Lower lobe of right lung (tissue), 2 donors: ENCODE measurements at regions not wholly inside any gene's neighbourhood (a gene's known extent, or its start where the extent isn't known, plus 50 kb on each side); places are given as distances from the start of the nearest gene placed in this dataset.

Experiments
- ATAC-seq, 2 donors: fragments of 200-7000 bp; cut with Tn5 transposase; one replicate each; pipeline ENCODE4 v1.9.1; 2020 to 2022; ENCODE audit warnings: mild to moderate bottlenecking in 2 of 2, moderate library complexity in 2 of 2
- DNase-seq: peaks from one replicate; pipeline ENCODE4 v3.0.0-alpha.2; 2020
- H3K27ac ChIP-seq: fragments of 200-600 bp; one replicate; pipeline ENCODE4 v1.8.0; 2022
- H3K27me3 ChIP-seq: fragments of 200-600 bp; one replicate; pipeline ENCODE4 v1.8.0; 2022; ENCODE audit warnings: low read depth
- H3K36me3 ChIP-seq: fragments of 200-600 bp; one replicate; pipeline ENCODE4 v1.8.0; 2022; ENCODE audit warnings: mild to moderate bottlenecking
- H3K4me1 ChIP-seq: fragments of 200-600 bp; one replicate; pipeline ENCODE4 v1.8.0; 2022
- H3K4me3 ChIP-seq: fragments of 200-600 bp; one replicate; pipeline ENCODE4 v1.8.0; 2022; ENCODE audit warnings: mild to moderate bottlenecking
- H3K9me3 ChIP-seq: fragments of 200-600 bp; one replicate; pipeline ENCODE4 v1.8.0; 2022
- CTCF ChIP-seq: fragments of 200-600 bp; IDR thresholded peaks from one replicate; pipeline ENCODE4 v1.8.0; 2022; ENCODE audit warnings: antibody characterized with exemption, mild to moderate bottlenecking
- intact Hi-C: fragments of 100-400 bp; cut with DNase I; formaldehyde crosslinking; loops from one replicate; pipeline ENCODE4 v1.11.0; 2022
- donor health status: DM: no; HTN: yes; CAD: no; lungs with severe emphysema.

DNA sequence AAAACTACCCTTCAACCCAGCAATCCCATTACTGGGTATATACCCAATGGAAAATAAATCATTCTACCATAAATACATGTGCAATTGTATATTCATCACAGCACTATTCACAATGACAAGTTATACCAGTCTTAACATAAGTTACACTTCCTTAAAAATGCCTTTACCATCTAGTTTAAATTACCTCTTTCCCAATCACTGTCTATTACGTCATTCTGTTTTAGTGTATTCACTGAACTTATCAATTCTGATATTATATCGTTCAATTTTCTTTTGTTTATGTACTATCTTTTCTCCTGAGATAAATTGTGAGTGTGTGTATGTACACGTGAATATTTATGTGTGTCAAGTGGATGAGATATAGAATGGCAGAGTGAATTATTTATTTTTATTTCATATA is 1416.8 kb downstream of the OLFM4 start:
- Histone ChIP-seq H3K36me3 (no peaks in the 10 kb centered on the region), H3K9me3 (no peaks in the 10 kb centered on the region), H3K27ac (no peak overlapping the region), H3K4me3 (no peak overlapping the region), H3K4me1 (no peaks in the 10 kb centered on the region), H3K27me3 (no peaks in the 10 kb centered on the region)
- intact Hi-C loops: no loop called here
- TF ChIP-seq CTCF: no peak
- ATAC-seq (no peak), DNase-seq (no peak)

- intact Hi-C loops: no loop called here
- Histone ChIP-seq H3K4me3 (no peak overlapping the region), H3K36me3 (no peaks in the 10 kb centered on the region), H3K27me3 (no peaks in the 10 kb centered on the region), H3K27ac (no peak overlapping the region), H3K4me1 (no peaks in the 10 kb centered on the region), H3K9me3 (no peaks in the 10 kb centered on the region)
- TF ChIP-seq CTCF: no peak
- ATAC-seq (no peak), DNase-seq (no peak)
Measured at GRCh38 chr13:54445865-54446264, 1417.3 kb downstream of the OLFM4 start.

DNA sequence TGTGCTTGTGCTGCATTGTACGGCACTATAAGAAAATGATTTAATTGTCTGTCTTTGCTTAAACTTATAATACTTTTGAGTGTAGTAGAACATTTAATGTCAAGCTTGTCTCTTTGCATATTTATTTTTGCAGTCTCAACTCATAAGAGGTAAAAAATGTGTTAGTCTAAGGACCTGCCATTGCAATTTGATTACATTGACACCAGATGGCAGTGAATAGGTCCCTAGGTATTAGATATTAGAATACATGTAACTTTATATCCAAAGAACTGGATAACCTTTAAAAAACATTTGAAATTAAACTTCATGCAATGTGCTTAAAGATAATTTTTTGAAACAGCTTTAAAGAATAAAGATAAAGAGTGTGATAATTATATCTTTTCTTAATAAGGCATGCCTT is 1421.3 kb downstream of the OLFM4 start:
- no peak overlapping the region for H3K4me3 ChIP-seq
- no peaks in the 10 kb centered on the region for H3K4me1 ChIP-seq
- no peaks in the 10 kb centered on the region for H3K27me3 ChIP-seq
- intact Hi-C loops: no loop called here
- DNase-seq (no peak), ATAC-seq (no peak)
- no peak for TF ChIP-seq CTCF
- no peaks in the 10 kb centered on the region for H3K36me3 ChIP-seq
- H3K27ac ChIP-seq: no peak overlapping the region
- H3K9me3 ChIP-seq: no peaks in the 10 kb centered on the region

DNA sequence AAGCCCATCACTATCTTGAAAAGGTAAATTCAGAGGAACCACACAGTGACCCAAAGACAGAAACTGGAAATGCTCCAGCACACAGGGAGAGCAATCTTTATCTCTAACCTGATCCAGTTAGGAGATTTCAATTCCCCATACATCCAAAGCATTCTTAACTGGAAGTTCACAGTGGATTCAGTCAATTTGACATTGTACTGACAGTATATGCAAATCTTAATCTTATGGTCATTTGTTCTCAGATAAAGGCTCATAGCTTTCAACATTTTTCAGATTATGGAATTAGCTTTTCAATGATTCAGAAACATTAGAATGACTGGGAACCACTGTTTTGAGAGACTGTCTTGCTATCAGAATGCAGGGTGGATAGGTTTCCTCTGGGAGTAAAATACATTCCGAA is 1455.6 kb downstream of the OLFM4 start:
- TF ChIP-seq CTCF: no peak

GRCh38 chr13:54486421-54487166 is 1458.0 kb downstream of the OLFM4 start:
- Histone ChIP-seq H3K9me3 (no peaks in the 10 kb centered on the region), H3K27me3 (no peaks in the 10 kb centered on the region), H3K27ac (no peak overlapping the region), H3K36me3 (no peaks in the 10 kb centered on the region), H3K4me3 (no peak overlapping the region), H3K4me1 (no peaks in the 10 kb centered on the region)
- DNase-seq (no peak), ATAC-seq (no peak)
- TF ChIP-seq CTCF: no peak
- intact Hi-C loops: no loop called here

More for the DNA sequence above, 1455.6 kb downstream of the OLFM4 start:
- Histone ChIP-seq H3K4me3 (no peak overlapping the region), H3K36me3 (no peaks in the 10 kb centered on the region), H3K4me1 (no peaks in the 10 kb centered on the region), H3K9me3 (no peaks in the 10 kb centered on the region), H3K27me3 (no peaks in the 10 kb centered on the region), H3K27ac (no peak overlapping the region)
- DNase-seq (no peak), ATAC-seq (no peak)
- intact Hi-C loops: no loop called here
